ENCODE measurements at regions not wholly inside any gene's neighbourhood (a gene's known extent, or its start where the extent isn't known, plus 50 kb on each side); places are given as distances from the start of the nearest gene placed in this dataset.

DNA sequence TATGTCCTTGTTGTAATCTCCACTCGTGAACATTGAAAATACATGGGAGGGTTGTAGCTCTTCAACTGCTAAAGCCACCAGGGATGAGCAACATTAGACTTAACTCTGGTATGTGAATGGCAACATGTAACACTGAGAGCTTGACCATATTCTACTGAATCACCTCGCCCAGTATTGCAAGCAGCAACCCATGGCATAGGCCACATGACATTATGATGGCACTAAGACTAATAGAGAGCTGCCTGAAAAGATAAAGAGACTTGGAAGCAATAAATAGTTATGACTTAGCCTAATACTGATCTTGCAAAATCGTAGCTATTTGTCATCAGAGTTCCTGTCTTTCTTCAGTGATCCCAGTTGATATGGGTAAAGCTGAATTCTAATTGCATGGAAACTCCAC, 108.4 kb upstream of the NREP start:
- Histone ChIP-seq H4K8ac (ENCODE audit: low read depth in 2 of 2, low read length in 2 of 2) (no peak overlapping the region), H3K18ac (ENCODE audit: low read depth, low read length) (no peak overlapping the region), H2BK5ac (ENCODE audit: low read depth, low read length, poor library complexity, severe bottlenecking) (no peak overlapping the region), H3K56ac (ENCODE audit: extremely low read depth, insufficient read depth, low read length) (no peak overlapping the region), H2AK9ac (replicated peaks; ENCODE audit: low read depth, low read length, poor library complexity) (no peak overlapping the region), H2BK20ac (ENCODE audit: low read depth, low read length) (no peak overlapping the region), H3K27ac (ENCODE audit: insufficient read depth, low read length) (no peak overlapping the region), H3K27me3 (ENCODE audit: control insufficient read depth, insufficient read depth, low read length) (no peaks in the 10 kb centered on the region), H4K91ac (ENCODE audit: insufficient read depth, low read depth, low read length) (no peak overlapping the region), H3K14ac (replicated peaks; ENCODE audit: low read depth, low read length) (no peak overlapping the region), H3K9me1 (ENCODE audit: insufficient read depth, low read length) (no peaks in the 10 kb centered on the region), H3K4ac (ENCODE audit: low read depth, low read length) (no peak overlapping the region), H3K36me3 (ENCODE audit: control insufficient read depth, insufficient read depth, low read length) (no peaks in the 10 kb centered on the region), H2BK120ac (ENCODE audit: low read depth, low read length) (no peak overlapping the region), H4K20me1 (ENCODE audit: insufficient read depth, low read length) (no peaks in the 10 kb centered on the region), H2BK15ac (ENCODE audit: low read depth, low read length) (no peak overlapping the region), H3K4me2 (ENCODE audit: low read depth, low read length) (no peak overlapping the region), H3K9ac (ENCODE audit: low read depth, low read length) (no peak overlapping the region), H2AFZ (replicated peaks; ENCODE audit: low read length, poor library complexity) (no peak overlapping the region), H4K5ac (ENCODE audit: low read depth, low read length) (no peak overlapping the region), H2AK5ac (ENCODE audit: low read depth, low read length) (no peak overlapping the region), H3K4me1 (ENCODE audit: control insufficient read depth, insufficient read depth, low read length) (peaks cover 1% of the 10 kb centered on the region; the same call in 1 of the 2 replicates), H3K79me1 (ENCODE audit: low read depth in 1 of 2, low read length in 2 of 2) (no peaks in the 10 kb centered on the region), H3K9me3 (ENCODE audit: control insufficient read depth, insufficient read depth, low read length) (no peaks in the 10 kb centered on the region), H3K4me3 (ENCODE audit: insufficient read depth, low read depth, low read length) (no peak overlapping the region), H3K23ac (ENCODE audit: low read depth, low read length) (no peak overlapping the region)
- ChIA-PET CTCF (no interaction called here), POLR2A (ENCODE audit: unreplicated experiment) (no interaction called here)
- intact Hi-C loops (cut with micrococcal nuclease) = no loop called here
- dilution Hi-C loops (cut with HindIII; ENCODE audit: low sequenced_read_pairs, unreplicated experiment) = no loop called here
- DNase-seq (no peak), ATAC-seq (ENCODE audit: low read depth) (no peak)
- in situ Hi-C loops (cut with MboI; ENCODE audit: low sequenced_read_pairs) = no loop called here
- WGBS, 2 experiments (ENCODE audit: extremely low coverage in 2 of 2, insufficient read length in 1 of 2) = no CpG with 5 or more reads among the region's 3 CpGs
- TF ChIP-seq RCOR1 (IDR thresholded peaks at IDR 0.05; ENCODE audit: insufficient replicate concordance, low read length) = no peak
- TF ChIP-seq MAZ (IDR thresholded peaks at IDR 0.05; ENCODE audit: borderline replicate concordance, low read depth, low read length) = no peak
- no TSS peak for BruUV-seq (replicated peaks)
